ENCODE measurements at regions not wholly inside any gene's neighbourhood (a gene's known extent, or its start where the extent isn't known, plus 50 kb on each side); places are given as distances from the start of the nearest gene placed in this dataset.

GRCh38 chr10:58014436-58014835 lies 253.3 kb downstream of the IPMK start:
- no peaks in the 10 kb centered on the region for H3K4me1 Mint-ChIP-seq (ENCODE audit: low read depth)
- no peaks in the 10 kb centered on the region for H3K27me3 Mint-ChIP-seq
- H3K4me3 Mint-ChIP-seq = no peak overlapping the region
- H3K9me3 Mint-ChIP-seq = no peaks in the 10 kb centered on the region
- H3K27ac Mint-ChIP-seq = no peak overlapping the region
- intact Hi-C loops (cut with micrococcal nuclease) = no loop called here
- no peaks in the 10 kb centered on the region for H3K36me3 Mint-ChIP-seq (ENCODE audit: low read depth)

- H3K4me3 Mint-ChIP-seq = no peak overlapping the region
- no peaks in the 10 kb centered on the region for H3K9me3 Mint-ChIP-seq
- intact Hi-C loops (cut with micrococcal nuclease) = no loop called here
- H3K27ac Mint-ChIP-seq = no peak overlapping the region
- no peaks in the 10 kb centered on the region for H3K36me3 Mint-ChIP-seq (ENCODE audit: low read depth)
- H3K27me3 Mint-ChIP-seq = no peaks in the 10 kb centered on the region
- no peaks in the 10 kb centered on the region for H3K4me1 Mint-ChIP-seq (ENCODE audit: low read depth)
These were observed 254.3 kb downstream of the IPMK start for GRCh38 chr10:58013406-58013805.

- intact Hi-C loops (cut with micrococcal nuclease) = no loop called here
- Mint-ChIP-seq H3K27ac (no peak overlapping the region), H3K4me3 (no peak overlapping the region), H3K9me3 (no peaks in the 10 kb centered on the region), H3K4me1 (ENCODE audit: low read depth) (no peaks in the 10 kb centered on the region), H3K27me3 (no peaks in the 10 kb centered on the region), H3K36me3 (ENCODE audit: low read depth) (no peaks in the 10 kb centered on the region)
These were observed 257.5 kb downstream of the IPMK start for GRCh38 chr10:58010073-58010702.

- Mint-ChIP-seq H3K27ac (no peak overlapping the region), H3K9me3 (no peaks in the 10 kb centered on the region), H3K36me3 (ENCODE audit: low read depth) (no peaks in the 10 kb centered on the region), H3K4me1 (ENCODE audit: low read depth) (no peaks in the 10 kb centered on the region), H3K4me3 (no peak overlapping the region), H3K27me3 (no peaks in the 10 kb centered on the region)
- intact Hi-C loops (cut with micrococcal nuclease) = no loop called here
These were observed 263.7 kb downstream of the IPMK start for GRCh38 chr10:58003945-58004344.

GRCh38 chr10:58001159-58001558 lies 266.5 kb downstream of the IPMK start:
- Mint-ChIP-seq H3K9me3 (no peaks in the 10 kb centered on the region), H3K4me3 (no peak overlapping the region), H3K4me1 (ENCODE audit: low read depth) (no peaks in the 10 kb centered on the region), H3K27me3 (no peaks in the 10 kb centered on the region), H3K27ac (no peak overlapping the region), H3K36me3 (ENCODE audit: low read depth) (no peaks in the 10 kb centered on the region)
- intact Hi-C loops (cut with micrococcal nuclease) = no loop called here

- no peaks in the 10 kb centered on the region for H3K9me3 Mint-ChIP-seq
- H3K36me3 Mint-ChIP-seq (ENCODE audit: low read depth) = no peaks in the 10 kb centered on the region
- no peaks in the 10 kb centered on the region for H3K4me1 Mint-ChIP-seq (ENCODE audit: low read depth)
- no peak overlapping the region for H3K27ac Mint-ChIP-seq
- intact Hi-C loops (cut with micrococcal nuclease) = no loop called here
- no peaks in the 10 kb centered on the region for H3K27me3 Mint-ChIP-seq
- H3K4me3 Mint-ChIP-seq = no peak overlapping the region
These were observed 271.2 kb downstream of the IPMK start for GRCh38 chr10:57996536-57996935.

GRCh38 chr10:57993302-57993701 lies 274.4 kb downstream of the IPMK start:
- no peak overlapping the region for H3K27ac Mint-ChIP-seq
- intact Hi-C loops (cut with micrococcal nuclease) = no loop called here
- H3K27me3 Mint-ChIP-seq = no peaks in the 10 kb centered on the region

GRCh38 chr10:57992321-57993077 lies 275.2 kb downstream of the IPMK start:
- H3K27me3 Mint-ChIP-seq = no peaks in the 10 kb centered on the region
- H3K36me3 Mint-ChIP-seq (ENCODE audit: low read depth) = no peaks in the 10 kb centered on the region
- no peak overlapping the region for H3K4me3 Mint-ChIP-seq

More at GRCh38 chr10:57993302-57993701, 274.4 kb downstream of the IPMK start:
- no peak overlapping the region for H3K4me3 Mint-ChIP-seq
- H3K9me3 Mint-ChIP-seq = no peaks in the 10 kb centered on the region
- H3K36me3 Mint-ChIP-seq (ENCODE audit: low read depth) = no peaks in the 10 kb centered on the region
- H3K4me1 Mint-ChIP-seq (ENCODE audit: low read depth) = no peaks in the 10 kb centered on the region

GRCh38 chr10:57988964-57989363 lies 278.7 kb downstream of the IPMK start:
- no peaks in the 10 kb centered on the region for H3K4me1 Mint-ChIP-seq (ENCODE audit: low read depth)
- intact Hi-C loops (cut with micrococcal nuclease) = no loop called here
- no peaks in the 10 kb centered on the region for H3K9me3 Mint-ChIP-seq
- H3K27me3 Mint-ChIP-seq = no peaks in the 10 kb centered on the region
- H3K27ac Mint-ChIP-seq = no peak overlapping the region
- no peak overlapping the region for H3K4me3 Mint-ChIP-seq
- no peaks in the 10 kb centered on the region for H3K36me3 Mint-ChIP-seq (ENCODE audit: low read depth)

More at GRCh38 chr10:57992321-57993077, 275.2 kb downstream of the IPMK start:
- intact Hi-C loops (cut with micrococcal nuclease) = no loop called here
- H3K4me1 Mint-ChIP-seq (ENCODE audit: low read depth) = no peaks in the 10 kb centered on the region
- H3K27ac Mint-ChIP-seq = no peak overlapping the region
- H3K9me3 Mint-ChIP-seq = no peaks in the 10 kb centered on the region

- no peak overlapping the region for H3K4me3 Mint-ChIP-seq
- H3K4me1 Mint-ChIP-seq (ENCODE audit: low read depth) = no peaks in the 10 kb centered on the region
- H3K9me3 Mint-ChIP-seq = no peaks in the 10 kb centered on the region
- H3K36me3 Mint-ChIP-seq (ENCODE audit: low read depth) = no peaks in the 10 kb centered on the region
- no peak overlapping the region for H3K27ac Mint-ChIP-seq
- H3K27me3 Mint-ChIP-seq = no peaks in the 10 kb centered on the region
- intact Hi-C loops (cut with micrococcal nuclease) = no loop called here
These were observed 280.5 kb downstream of the IPMK start for GRCh38 chr10:57987055-57987721.

- Mint-ChIP-seq H3K27ac (no peak overlapping the region), H3K27me3 (no peaks in the 10 kb centered on the region), H3K36me3 (ENCODE audit: low read depth) (no peaks in the 10 kb centered on the region), H3K4me3 (no peak overlapping the region), H3K4me1 (ENCODE audit: low read depth) (no peaks in the 10 kb centered on the region), H3K9me3 (no peaks in the 10 kb centered on the region)
- intact Hi-C loops (cut with micrococcal nuclease) = no loop called here
These were observed 281.3 kb downstream of the IPMK start for GRCh38 chr10:57986422-57986821.

GRCh38 chr10:57983281-57983791 lies 284.4 kb downstream of the IPMK start:
- H3K36me3 Mint-ChIP-seq (ENCODE audit: low read depth) = no peaks in the 10 kb centered on the region
- no peak overlapping the region for H3K4me3 Mint-ChIP-seq
- no peaks in the 10 kb centered on the region for H3K4me1 Mint-ChIP-seq (ENCODE audit: low read depth)
- H3K27ac Mint-ChIP-seq = no peak overlapping the region
- H3K27me3 Mint-ChIP-seq = no peaks in the 10 kb centered on the region
- intact Hi-C loops (cut with micrococcal nuclease) = no loop called here
- no peaks in the 10 kb centered on the region for H3K9me3 Mint-ChIP-seq

- H3K36me3 Mint-ChIP-seq (ENCODE audit: low read depth) = no peaks in the 10 kb centered on the region
- no peaks in the 10 kb centered on the region for H3K4me1 Mint-ChIP-seq (ENCODE audit: low read depth)
- H3K4me3 Mint-ChIP-seq = no peak overlapping the region
- intact Hi-C loops (cut with micrococcal nuclease) = no loop called here
- H3K9me3 Mint-ChIP-seq = no peaks in the 10 kb centered on the region
- no peaks in the 10 kb centered on the region for H3K27me3 Mint-ChIP-seq
- H3K27ac Mint-ChIP-seq = no peak overlapping the region
These were observed 285.6 kb downstream of the IPMK start for GRCh38 chr10:57982091-57982490.

GRCh38 chr10:57979956-57980355 lies 287.7 kb downstream of the IPMK start:
- no peaks in the 10 kb centered on the region for H3K27me3 Mint-ChIP-seq
- H3K27ac Mint-ChIP-seq = no peak overlapping the region
- no peaks in the 10 kb centered on the region for H3K36me3 Mint-ChIP-seq (ENCODE audit: low read depth)
- no peaks in the 10 kb centered on the region for H3K4me1 Mint-ChIP-seq (ENCODE audit: low read depth)
- peaks cover 11% of the 10 kb centered on the region for H3K9me3 Mint-ChIP-seq
- intact Hi-C loops (cut with micrococcal nuclease) = no loop called here
- no peak overlapping the region for H3K4me3 Mint-ChIP-seq

Measured in dendritic cell treated with granulocyte-macrophage colony-stimulating factor and Interleukin-4, amounts not matched to agents 40 ng/mL and 50 ng/mL, for 4 days (primary cell).